Stimulated activated CD8-positive, alpha-beta memory T cell treated with anti-CD3 and anti-CD28 coated beads, Interleukin-15, amount 100 ng/mL, for 4 hours (primary cell): ENCODE measurements at regions not wholly inside any gene's neighbourhood (a gene's known extent, or its start where the extent isn't known, plus 50 kb on each side); places are given as distances from the start of the nearest gene placed in this dataset.
"Not testable (repeated sequence)": the region's sequence is repeated elsewhere in the genome, so short reads cannot be mapped to it uniquely, and the experiment has no call there.

Source experiments
- DNase-seq, 2 donors: peaks; one replicate each; pipeline ENCODE4 v3.0.0-alpha.2; 2020; ENCODE audit warnings: low read depth in 2 of 2

DNA sequence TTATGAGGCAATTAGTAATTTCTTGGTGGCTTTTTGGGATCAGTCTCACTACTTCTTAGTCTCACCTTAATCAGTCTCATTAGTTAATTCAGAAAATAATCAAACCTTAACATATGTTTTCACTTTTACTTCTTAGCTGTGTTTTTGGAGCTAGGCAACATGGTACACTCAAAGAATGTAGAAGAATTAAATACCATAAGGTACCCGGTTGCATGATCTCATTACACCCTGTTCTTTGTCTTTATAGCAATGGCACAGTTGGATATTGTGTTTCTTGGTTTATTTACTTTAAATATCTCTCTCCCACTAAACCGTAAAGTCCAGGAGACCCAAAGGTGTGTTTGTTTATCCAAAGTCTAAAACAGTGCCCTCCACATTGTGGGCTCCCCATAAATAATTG, 132.3 kb downstream of the TNFSF18 start:
- no peak for DNase-seq

- DNase-seq: no peak
Observed at GRCh38 chr1:172926070-172926469, 124.7 kb downstream of the TNFSF18 start.

GRCh38 chr1:172928412-172928811, 122.3 kb downstream of the TNFSF18 start:
- DNase-seq: no peak

DNA sequence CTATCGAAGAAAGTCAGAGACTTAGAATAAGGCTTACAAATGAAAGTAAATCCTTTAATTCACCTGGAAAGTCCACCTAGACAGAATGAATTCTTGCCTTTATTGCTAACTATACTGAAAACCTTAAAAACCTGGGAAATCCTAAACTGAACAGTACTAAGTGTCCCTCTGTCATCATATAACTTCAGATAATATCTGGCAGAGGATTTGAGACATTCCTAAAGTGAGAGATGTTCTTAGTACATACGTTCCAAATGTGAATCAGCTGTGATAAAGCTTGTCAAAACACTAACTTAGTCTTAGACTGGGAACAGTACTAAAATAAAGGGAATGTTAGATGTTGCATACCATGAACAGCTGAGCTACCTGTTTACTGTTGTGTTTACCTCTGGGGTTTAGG, 121.7 kb downstream of the TNFSF18 start:
- DNase-seq: no peak

GRCh38 chr1:172930142-172930541, 120.6 kb downstream of the TNFSF18 start:
- no peak for DNase-seq

- no peak for DNase-seq
Observed at GRCh38 chr1:172931340-172931739, 119.4 kb downstream of the TNFSF18 start.

GRCh38 chr1:172931761-172932160, 119.0 kb downstream of the TNFSF18 start:
- no peak for DNase-seq

DNA sequence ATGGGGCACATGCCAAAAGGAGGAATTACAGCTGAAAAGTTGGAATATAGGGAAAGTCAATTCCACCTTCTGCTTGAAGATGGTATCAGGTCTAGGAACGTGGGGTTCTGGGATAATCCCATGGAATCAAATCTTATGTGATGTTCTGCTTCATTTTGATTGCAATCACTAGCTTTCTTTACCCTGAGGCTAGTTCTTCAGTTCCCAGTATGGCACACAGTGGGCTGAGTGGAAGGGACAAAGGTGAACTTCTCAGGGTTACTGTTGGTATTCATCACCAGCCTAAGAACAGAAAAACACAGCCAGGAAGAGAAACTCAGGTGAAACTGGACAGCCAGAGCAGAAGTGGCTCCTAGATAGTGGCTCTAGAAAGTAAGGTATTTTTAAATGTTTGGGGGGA, 117.8 kb downstream of the TNFSF18 start:
- no peak for DNase-seq

DNA sequence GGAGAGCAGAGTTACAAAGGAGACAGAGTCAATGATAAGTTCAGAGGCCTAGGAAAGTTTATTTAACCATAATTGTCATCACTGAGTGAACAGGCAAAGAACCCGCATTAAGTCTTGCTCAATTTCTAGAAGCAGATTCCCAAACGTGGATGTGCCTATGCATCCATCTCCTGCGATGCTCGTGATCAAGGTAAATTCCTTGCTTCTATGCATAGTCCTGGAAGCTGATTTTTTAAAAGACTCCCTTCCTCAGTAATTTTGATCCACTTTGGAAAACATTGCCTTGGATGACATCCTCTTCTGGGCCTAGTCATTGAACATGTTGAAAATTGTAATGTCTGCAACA, 116.4 kb downstream of the TNFSF18 start:
- no peak for DNase-seq

DNA sequence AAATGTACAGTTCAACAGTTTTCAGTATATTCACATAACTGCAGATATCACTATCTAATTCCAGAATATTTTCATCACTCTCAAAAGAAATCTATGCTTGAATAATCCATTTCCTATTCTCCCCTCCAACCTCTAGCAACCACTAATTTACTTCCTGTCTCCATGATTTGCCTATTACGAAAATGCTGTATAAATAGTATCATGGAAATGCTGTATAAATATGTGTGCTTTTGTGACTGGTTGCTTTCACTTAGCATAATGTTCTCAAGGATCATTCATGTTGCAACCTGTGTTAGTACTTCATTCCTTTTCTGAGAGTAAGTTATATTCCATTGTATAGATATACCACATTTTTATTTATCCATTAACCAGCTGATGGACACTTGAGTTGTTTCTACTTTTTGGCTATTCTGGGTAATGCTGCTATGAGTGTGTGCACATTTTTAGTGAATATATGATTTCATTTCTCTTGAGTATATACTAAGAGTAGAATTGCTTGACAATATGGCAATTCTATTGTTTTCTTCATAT, 115.6 kb downstream of the TNFSF18 start:
- DNase-seq: no peak

- DNase-seq: no peak
Observed at GRCh38 chr1:172936088-172936645, 114.6 kb downstream of the TNFSF18 start.

- no peak for DNase-seq
Observed at GRCh38 chr1:172938681-172939080, 112.1 kb downstream of the TNFSF18 start.

GRCh38 chr1:172939475-172939874, 111.3 kb downstream of the TNFSF18 start:
- DNase-seq: no peak

- no peak for DNase-seq
Observed at GRCh38 chr1:172940174-172940855, 110.4 kb downstream of the TNFSF18 start.

- no peak for DNase-seq
Observed at GRCh38 chr1:172941471-172941870, 109.3 kb downstream of the TNFSF18 start.

GRCh38 chr1:172941945-172942344, 108.8 kb downstream of the TNFSF18 start:
- no peak for DNase-seq

DNA sequence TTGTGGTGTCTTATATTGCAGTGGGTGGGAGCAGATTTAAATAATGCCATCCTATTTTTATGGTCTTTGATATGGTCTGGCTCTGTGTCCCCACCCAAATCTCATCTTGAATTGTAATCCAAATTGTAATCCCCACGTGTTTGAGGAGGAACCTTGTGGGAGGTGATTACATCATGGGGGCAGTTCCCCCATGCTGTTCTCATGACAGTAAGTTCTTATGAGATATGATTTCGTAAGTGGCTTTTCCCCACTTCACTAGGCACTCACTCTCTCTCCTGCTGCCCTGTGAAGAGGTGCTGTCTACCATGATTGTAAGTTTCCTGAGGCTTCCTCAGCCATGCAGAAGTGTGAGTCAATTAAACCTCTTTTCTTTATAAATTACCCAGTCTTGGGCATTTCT, 107.6 kb downstream of the TNFSF18 start:
- not testable (repeated sequence) for DNase-seq

DNA sequence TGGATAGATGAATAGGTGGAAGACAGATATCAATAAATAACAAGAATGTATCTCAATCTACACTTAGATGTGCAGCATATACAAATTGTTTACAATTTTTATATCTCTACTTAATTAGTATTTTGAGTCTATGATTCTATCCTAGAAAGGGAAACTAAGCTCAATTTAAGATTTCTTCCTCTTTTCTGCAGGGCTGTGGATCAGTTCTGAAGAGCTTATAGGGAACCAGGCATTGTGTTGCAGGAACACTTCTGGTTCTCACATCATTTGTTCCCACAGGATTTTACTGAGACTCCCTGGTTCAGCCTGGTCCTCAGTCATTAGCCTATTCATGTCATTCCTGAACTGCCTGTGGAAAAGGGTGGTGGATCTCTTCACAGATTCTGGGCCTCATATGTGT, 105.8 kb downstream of the TNFSF18 start:
- DNase-seq: no peak

DNA sequence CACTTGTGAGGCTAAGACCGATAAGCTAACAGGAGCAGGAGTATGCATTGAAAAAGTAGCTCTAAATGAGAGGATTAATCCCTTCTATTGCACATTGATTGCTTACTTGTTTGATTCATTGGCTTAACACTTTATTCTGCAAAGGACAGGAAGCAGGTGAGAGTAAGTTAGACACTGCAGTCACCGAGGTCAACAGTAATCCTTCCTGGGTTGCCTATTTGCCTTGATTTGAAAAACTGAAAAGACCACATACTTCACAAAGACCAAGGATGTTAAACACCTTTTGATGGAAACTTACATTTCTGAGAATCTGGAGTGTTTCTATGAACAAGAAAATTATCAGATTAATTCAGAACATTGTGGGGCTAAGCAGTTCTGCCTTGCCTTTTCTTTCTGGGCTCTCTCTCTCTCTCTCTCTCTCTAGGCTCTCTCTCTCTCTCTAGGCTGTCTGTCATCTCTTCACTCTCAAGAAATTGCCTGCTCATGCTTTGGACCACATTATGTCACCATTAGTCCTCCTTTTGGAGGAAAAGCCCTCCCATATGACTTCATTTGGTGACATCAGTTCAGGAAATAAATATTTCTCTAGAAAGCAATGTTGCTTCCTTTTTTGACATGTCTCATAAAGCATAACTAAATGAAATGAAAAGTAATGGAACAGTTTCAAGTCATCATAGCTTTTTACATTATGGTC, 103.8 kb downstream of the TNFSF18 start:
- no peak for DNase-seq

DNA sequence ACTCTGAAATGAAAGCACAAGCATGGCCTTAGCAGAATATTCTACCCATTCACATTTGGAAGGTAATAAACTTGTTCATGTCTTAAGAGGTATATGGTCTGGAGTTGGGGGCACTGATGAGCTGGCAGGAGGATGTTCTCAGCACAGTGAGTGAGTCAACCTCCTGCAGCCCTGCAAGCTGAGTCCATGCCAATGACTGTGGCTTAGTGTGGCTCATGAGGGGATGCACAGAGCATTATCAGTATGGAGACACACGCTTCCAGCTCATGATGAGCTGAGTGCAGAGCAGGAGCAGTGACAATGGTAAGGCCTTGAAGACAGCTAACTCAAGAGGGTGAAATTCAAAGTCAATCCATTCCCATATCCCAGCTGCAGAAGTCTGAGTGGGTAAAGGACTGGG, 102.3 kb downstream of the TNFSF18 start:
- peak in 1 of 2 donors; percentile 9 for DNase-seq

- DNase-seq: no peak
Observed at GRCh38 chr1:172949096-172949495, 101.6 kb downstream of the TNFSF18 start.

GRCh38 chr1:172950528-172950927, 100.2 kb downstream of the TNFSF18 start:
- no peak for DNase-seq

DNA sequence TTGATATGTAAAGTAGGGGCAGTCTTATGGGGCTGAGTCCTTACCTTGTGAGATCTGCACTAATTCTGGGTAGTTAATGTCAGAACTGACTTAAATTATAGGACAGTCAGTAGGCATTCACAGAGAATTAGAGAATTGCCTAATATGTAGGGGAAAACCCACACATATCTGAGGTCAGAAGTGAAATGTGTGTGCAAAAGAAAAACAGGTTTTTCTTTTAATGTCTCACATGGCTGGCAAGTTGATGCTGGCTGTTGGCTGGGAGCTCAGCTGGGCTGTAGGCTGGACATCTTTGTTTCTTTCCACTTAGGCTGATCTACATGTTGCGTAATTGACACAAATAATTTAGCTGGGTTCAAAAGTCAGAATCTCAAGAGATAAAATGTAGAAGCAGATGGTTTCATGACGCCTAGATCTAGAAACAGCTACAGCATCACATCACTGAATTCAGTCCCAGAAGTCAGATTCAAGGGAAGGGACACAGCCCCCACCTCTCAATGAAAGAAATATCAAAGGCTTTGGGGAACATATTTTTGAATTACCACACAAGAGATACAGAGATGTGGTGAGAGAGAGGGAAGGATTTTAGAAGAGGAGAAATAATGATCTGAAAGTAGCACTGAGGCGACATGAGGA, 98.9 kb downstream of the TNFSF18 start:
- no peak for DNase-seq
